H1 (cell line): ENCODE measurements at regions not wholly inside any gene's neighbourhood (a gene's known extent, or its start where the extent isn't known, plus 50 kb on each side); places are given as distances from the start of the nearest gene placed in this dataset.
"Not testable (repeated sequence)": the region's sequence is repeated elsewhere in the genome, so short reads cannot be mapped to it uniquely, and the experiment has no call there.

Source experiments
- CTCF ChIA-PET: fragments of 300-600 bp; sonication (Branson Sonifier 250); formaldehyde crosslinking; loops from one replicate; lab custom pipeline; 2021; ENCODE audit not compliant: partially characterized antibody; lab: Charles Lee
- POLR2A ChIA-PET: fragments of 300-600 bp; sonication (Branson Sonifier 250); formaldehyde crosslinking; loops from one replicate; lab custom pipeline; 2021; ENCODE audit warnings: inconsistent platforms; ENCODE audit not compliant: partially characterized antibody; lab: Charles Lee
- DNase-seq, 2 experiments: peaks; one replicate each; pipeline versions ENCODE4 v3.0.0 to v3.0.0-alpha.2; 2010 to 2022; ENCODE audit warnings: low spot score in 2 of 2, low read depth in 1 of 2, mixed read lengths in 1 of 2
- FAIRE-seq: peaks from 2 replicates; lab custom pipeline; 2011; peaks lifted over from hg19 to GRCh38; lab: Jason Lieb, UNC
- H2AFZ ChIP-seq: 2 replicates; pipeline ENCODE4 v1.8.1; 2012; ENCODE audit warnings: low read length, inconsistent platforms
- H2AK5ac ChIP-seq: 2 replicates; pipeline ENCODE4 v1.6.1; 2013; ENCODE audit warnings: low read depth, low read length
- H2BK120ac ChIP-seq: replicated peaks from 2 replicates; pipeline ENCODE3; 2013; ENCODE audit warnings: low read depth, low read length, inconsistent platforms
- H2BK12ac ChIP-seq: 2 replicates; pipeline ENCODE4 v1.6.1; 2013; ENCODE audit warnings: low read depth, low read length
- H2BK15ac ChIP-seq: 2 replicates; pipeline ENCODE4 v1.6.1; 2013; ENCODE audit warnings: low read length
- H2BK20ac ChIP-seq: 2 replicates; pipeline ENCODE4 v1.6.1; 2013; ENCODE audit warnings: low read length
- H2BK5ac ChIP-seq: 2 replicates; pipeline ENCODE4 v1.6.1; 2013; ENCODE audit warnings: low read depth, low read length
- H3K14ac ChIP-seq: 2 replicates; pipeline ENCODE4 v1.6.1; 2013; ENCODE audit warnings: inconsistent platforms; ENCODE audit not compliant: insufficient read length
- H3K18ac ChIP-seq: 2 replicates; pipeline ENCODE4 v1.6.1; 2013; ENCODE audit warnings: low read length; ENCODE audit errors: extremely low read depth
- H3K23ac ChIP-seq: 2 replicates; pipeline ENCODE4 v1.6.1; 2013; ENCODE audit warnings: inconsistent platforms; ENCODE audit not compliant: insufficient read length
- H3K23me2 ChIP-seq: 2 replicates; pipeline ENCODE4 v1.6.1; 2013; ENCODE audit warnings: low read depth, low read length
- H3K27ac ChIP-seq: 2 replicates; pipeline ENCODE4 v1.6.1; 2011; ENCODE audit warnings: low read depth, low read length, inconsistent platforms
- H3K27me3 ChIP-seq, 4 experiments: replicated peaks in 1 of 4; 1 replicate in 1 of 4; 2 replicates in 3 of 4; pipeline versions ENCODE4 v1.6.1 to v1.8.1; 2011 to 2013; ENCODE audit warnings: low read length in 3 of 4, mild to moderate bottlenecking in 3 of 4, inconsistent platforms in 2 of 4, mixed read lengths in 2 of 4, moderate library complexity in 1 of 4; ENCODE audit not compliant: control insufficient read depth in 3 of 4, insufficient read depth in 3 of 4; ENCODE audit errors: extremely low read depth in 1 of 4
- H3K36me3 ChIP-seq, 4 experiments: 2 replicates each; pipeline versions ENCODE4 v1.6.1 to v1.8.1; 2011 to 2013; ENCODE audit warnings: mild to moderate bottlenecking in 4 of 4, low read length in 3 of 4, moderate library complexity in 2 of 4, control low read depth in 1 of 4, inconsistent platforms in 1 of 4; ENCODE audit not compliant: insufficient read depth in 4 of 4, control insufficient read depth in 2 of 4
- H3K4ac ChIP-seq: replicated peaks from 2 replicates; pipeline ENCODE3; 2013; ENCODE audit warnings: low read length, low read depth, mixed read lengths, inconsistent platforms; ENCODE audit not compliant: insufficient read length
- H3K4me1 ChIP-seq, 4 experiments: replicated peaks in 1 of 4; 1 replicate in 1 of 4; 2 replicates in 3 of 4; pipeline versions ENCODE4 v1.6.1 to v1.8.1; 2011 to 2013; ENCODE audit warnings: low read length in 3 of 4, inconsistent platforms in 2 of 4, mixed read lengths in 1 of 4; ENCODE audit not compliant: insufficient read depth in 4 of 4, control insufficient read depth in 3 of 4
- H3K4me2 ChIP-seq, 2 experiments: 2 replicates each; pipeline versions ENCODE4 v1.6.1 to v1.8.1; 2011 to 2013; ENCODE audit warnings: low read depth in 2 of 2, low read length in 2 of 2, control low read depth in 1 of 2, inconsistent platforms in 1 of 2, mild to moderate bottlenecking in 1 of 2; ENCODE audit not compliant: insufficient read depth in 1 of 2
- H3K4me3 ChIP-seq, 4 experiments: fragments of 200-600, 300-600 bp in 1 of 4; sonication (generic), shearing (Covaris generic), sonication (Bioruptor Twin) in 1 of 4; 2 replicates each; pipeline versions ENCODE4 v1.5.1 to v1.8.1; 2011 to 2016; ENCODE audit warnings: low read length in 4 of 4, low read depth in 3 of 4, control low read depth in 2 of 4, inconsistent platforms in 2 of 4, mild to moderate bottlenecking in 2 of 4, mixed read lengths in 1 of 4, moderate library complexity in 1 of 4; ENCODE audit not compliant: insufficient read depth in 2 of 4; ENCODE audit errors: extremely low read depth in 1 of 4
- H3K56ac ChIP-seq: replicated peaks from 2 replicates; pipeline ENCODE3; 2013; ENCODE audit warnings: low read depth, mild to moderate bottlenecking, mixed read lengths, low read length, inconsistent platforms; ENCODE audit not compliant: insufficient read length
- H3K79me1 ChIP-seq: 2 replicates; pipeline ENCODE4 v1.6.1; 2013; ENCODE audit warnings: low read depth, low read length, control low read depth
- H3K79me2 ChIP-seq, 2 experiments: 2 replicates each; pipeline versions ENCODE4 v1.6.1 to v1.8.1; 2012 to 2013; ENCODE audit warnings: low read length in 2 of 2, mild to moderate bottlenecking in 2 of 2, inconsistent platforms in 1 of 2; ENCODE audit not compliant: insufficient read depth in 2 of 2, control insufficient read depth in 1 of 2
- H3K9ac ChIP-seq, 4 experiments: replicated peaks in 1 of 4; 1 replicate in 1 of 4; 2 replicates in 3 of 4; pipeline versions ENCODE4 v1.6.1 to v1.8.1; 2011 to 2013; ENCODE audit warnings: low read depth in 3 of 4, low read length in 3 of 4, control low read depth in 2 of 4, mild to moderate bottlenecking in 2 of 4, moderate library complexity in 2 of 4, inconsistent platforms in 1 of 4; ENCODE audit errors: extremely low read depth in 1 of 4
- H3K9me3 ChIP-seq, 2 experiments: 2 replicates each; pipeline versions ENCODE4 v1.6.1 to v1.8.1; 2012 to 2013; ENCODE audit warnings: mild to moderate bottlenecking in 2 of 2, moderate library complexity in 2 of 2, control low read depth in 1 of 2, inconsistent platforms in 1 of 2, low read depth in 1 of 2, low read length in 1 of 2, mixed read lengths in 1 of 2; ENCODE audit not compliant: insufficient read depth in 2 of 2
- H4K20me1 ChIP-seq, 2 experiments: replicated peaks in 1 of 2; 2 replicates each; pipeline versions ENCODE3 to v1.8.1; 2011 to 2013; ENCODE audit warnings: inconsistent platforms in 2 of 2, low read length in 2 of 2, mild to moderate bottlenecking in 1 of 2; ENCODE audit not compliant: insufficient read depth in 2 of 2, control insufficient read depth in 1 of 2
- H4K5ac ChIP-seq: 2 replicates; pipeline ENCODE4 v1.6.1; 2013; ENCODE audit warnings: low read length, low read depth, mixed read lengths, inconsistent platforms; ENCODE audit not compliant: insufficient read length
- H4K8ac ChIP-seq: 2 replicates; pipeline ENCODE4 v1.8.0; 2013; ENCODE audit warnings: mild to moderate bottlenecking, moderate library complexity, low read length, inconsistent platforms; ENCODE audit not compliant: insufficient read depth; ENCODE audit errors: extremely low read depth
- H4K91ac ChIP-seq: replicated peaks from 2 replicates; pipeline ENCODE3; 2013; ENCODE audit warnings: low read length, mixed read lengths, inconsistent platforms; ENCODE audit not compliant: insufficient read length
- WGBS, 2 experiments: shearing (Covaris generic) in 1 of 2; methylation state at CpG; one replicate each; pipeline versions ENCODE4 v1.1.6 to v1.1.7; 2013 to 2015; ENCODE audit warnings: low lambda C conversion rate in 2 of 2, mixed read lengths in 2 of 2, inconsistent platforms in 1 of 2, low coverage in 1 of 2, missing lambda C conversion rate in 1 of 2; ENCODE audit not compliant: insufficient replicate concordance in 2 of 2, insufficient coverage in 1 of 2, insufficient read length in 1 of 2; ENCODE audit errors: extremely low coverage in 1 of 2, missing lambda C conversion rate in 1 of 2; 5-methylcytosine and 5-hydroxymethylcytosine counted together

DNA sequence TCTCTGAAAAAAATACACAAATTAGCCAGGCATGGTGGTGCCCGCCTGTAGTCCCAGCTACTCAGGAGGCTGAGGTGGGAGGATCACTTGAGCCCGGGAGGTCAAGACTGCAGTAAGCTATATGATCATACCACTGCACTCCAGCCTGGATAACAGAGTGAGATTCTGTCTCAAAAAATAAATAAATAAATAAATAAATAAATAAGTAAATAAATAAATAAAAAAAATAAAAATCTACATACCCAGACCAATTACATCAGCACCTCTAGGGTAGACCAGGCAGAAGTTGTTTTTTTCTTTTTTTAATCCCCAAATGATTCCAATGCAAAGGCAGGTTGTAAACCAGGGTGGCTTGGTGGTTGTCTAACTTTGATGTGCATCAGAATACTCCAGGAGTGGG, 299.3 kb downstream of the BCOR start:
- H3K79me1 ChIP-seq, H3K23me2 ChIP-seq, H2AFZ ChIP-seq, H3K27ac ChIP-seq, H4K5ac ChIP-seq, H3K23ac ChIP-seq, H3K4me2 ChIP-seq, H4K91ac ChIP-seq, DNase-seq, H2BK5ac ChIP-seq, H4K20me1 ChIP-seq, H3K4me1 ChIP-seq, H3K79me2 ChIP-seq, H3K56ac ChIP-seq, H4K8ac ChIP-seq, H3K9ac ChIP-seq, H2BK12ac ChIP-seq, H3K9me3 ChIP-seq, H3K4ac ChIP-seq, H2BK120ac ChIP-seq, H2AK5ac ChIP-seq, H3K4me3 ChIP-seq, FAIRE-seq, H2BK20ac ChIP-seq, H3K36me3 ChIP-seq, H3K27me3 ChIP-seq, H2BK15ac ChIP-seq, H3K14ac ChIP-seq, H3K18ac ChIP-seq: not testable (repeated sequence)
- CTCF ChIA-PET: interaction anchor here (0.7 to 1.7 kb wide), 2 partner anchors 11 to 594 kb away, joined by 3 read pairs; no protein-coding TSS in a partner anchor
- POLR2A ChIA-PET: interaction anchor here (0.8 kb wide), 1 partner anchor 67 kb away, joined by 3 read pairs; no protein-coding TSS in a partner anchor
- WGBS, 2 experiments: 95% methylated on average over 2 of the region's 2 CpGs; no CpG with 5 or more reads in 1 of the 2 experiments
